HG02623 (cell line): ENCODE measurements at regions not wholly inside any gene's neighbourhood (a gene's known extent, or its start where the extent isn't known, plus 50 kb on each side); places are given as distances from the start of the nearest gene placed in this dataset.
"Not testable (repeated sequence)": the region's sequence is repeated elsewhere in the genome, so short reads cannot be mapped to it uniquely, and the experiment has no call there.

Source experiments
- ATAC-seq: cut with Tn5 transposase; IDR thresholded peaks from one replicate; pipeline ENCODE4 v1.9.1; 2021; ENCODE audit warnings: moderate library complexity; ENCODE audit not compliant: unreplicated experiment

DNA sequence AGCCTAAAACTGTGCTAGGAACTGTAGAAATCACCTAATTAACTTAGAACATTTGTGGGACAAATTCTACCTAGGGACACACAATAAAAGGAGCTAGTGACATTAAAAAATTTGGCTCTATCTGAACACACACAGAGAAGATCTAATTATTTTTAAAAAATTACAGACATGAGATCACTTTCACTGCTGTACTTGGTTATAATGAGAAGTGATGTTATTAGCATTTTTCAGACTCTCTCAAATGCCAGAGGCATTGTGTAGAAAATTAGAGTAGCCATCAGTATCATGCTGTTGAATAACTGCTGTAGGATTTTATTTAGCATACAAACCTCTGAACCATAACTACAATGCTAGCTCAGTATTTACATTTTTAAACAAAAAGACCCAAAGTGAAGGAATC lies 109.1 kb upstream of the ANK2 start:
- ATAC-seq = no peak

GRCh38 chr4:112942077-112942476 lies 107.4 kb upstream of the ANK2 start:
- ATAC-seq = no peak

DNA sequence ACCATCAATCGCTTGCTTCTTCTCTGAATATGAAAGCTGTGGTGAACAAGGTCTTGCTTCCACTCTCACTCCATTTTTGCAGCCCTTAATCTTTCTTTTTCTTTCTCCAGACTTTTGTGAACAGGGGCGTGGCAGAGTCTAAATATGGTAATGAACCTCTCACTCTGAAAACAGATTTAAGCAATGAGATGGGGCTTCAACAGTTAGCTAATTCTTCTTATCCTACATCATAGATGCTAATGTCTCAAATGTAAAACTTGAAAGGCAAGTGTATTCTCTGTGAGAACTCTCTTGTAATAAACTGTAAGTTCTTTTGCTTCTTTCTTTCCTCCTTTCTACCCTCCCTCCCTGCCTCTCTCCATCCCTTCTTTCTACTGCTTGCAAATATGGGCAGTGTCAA lies 106.5 kb upstream of the ANK2 start:
- no peak for ATAC-seq

GRCh38 chr4:112944006-112944405 lies 105.4 kb upstream of the ANK2 start:
- no peak for ATAC-seq

GRCh38 chr4:112946127-112946526 lies 103.3 kb upstream of the ANK2 start:
- ATAC-seq = no peak

DNA sequence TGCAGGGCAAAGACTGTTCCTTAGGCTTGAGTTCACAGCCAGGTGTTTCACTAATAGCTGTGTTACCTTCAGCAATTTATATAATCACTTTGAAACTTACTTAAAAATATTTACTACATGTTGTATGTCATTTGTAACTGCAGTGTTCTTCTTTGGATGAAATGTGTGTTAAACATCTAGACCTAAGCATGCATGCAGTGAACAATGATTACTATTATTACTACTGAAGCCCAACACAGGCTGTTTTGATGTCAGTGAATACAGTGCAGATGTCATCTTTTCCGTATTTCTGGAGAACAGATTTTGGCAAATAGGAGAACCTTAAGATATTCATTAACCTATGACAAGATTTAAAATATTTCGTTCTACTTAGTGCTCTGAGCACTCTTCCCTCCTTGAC lies 101.8 kb upstream of the ANK2 start:
- ATAC-seq = no peak

DNA sequence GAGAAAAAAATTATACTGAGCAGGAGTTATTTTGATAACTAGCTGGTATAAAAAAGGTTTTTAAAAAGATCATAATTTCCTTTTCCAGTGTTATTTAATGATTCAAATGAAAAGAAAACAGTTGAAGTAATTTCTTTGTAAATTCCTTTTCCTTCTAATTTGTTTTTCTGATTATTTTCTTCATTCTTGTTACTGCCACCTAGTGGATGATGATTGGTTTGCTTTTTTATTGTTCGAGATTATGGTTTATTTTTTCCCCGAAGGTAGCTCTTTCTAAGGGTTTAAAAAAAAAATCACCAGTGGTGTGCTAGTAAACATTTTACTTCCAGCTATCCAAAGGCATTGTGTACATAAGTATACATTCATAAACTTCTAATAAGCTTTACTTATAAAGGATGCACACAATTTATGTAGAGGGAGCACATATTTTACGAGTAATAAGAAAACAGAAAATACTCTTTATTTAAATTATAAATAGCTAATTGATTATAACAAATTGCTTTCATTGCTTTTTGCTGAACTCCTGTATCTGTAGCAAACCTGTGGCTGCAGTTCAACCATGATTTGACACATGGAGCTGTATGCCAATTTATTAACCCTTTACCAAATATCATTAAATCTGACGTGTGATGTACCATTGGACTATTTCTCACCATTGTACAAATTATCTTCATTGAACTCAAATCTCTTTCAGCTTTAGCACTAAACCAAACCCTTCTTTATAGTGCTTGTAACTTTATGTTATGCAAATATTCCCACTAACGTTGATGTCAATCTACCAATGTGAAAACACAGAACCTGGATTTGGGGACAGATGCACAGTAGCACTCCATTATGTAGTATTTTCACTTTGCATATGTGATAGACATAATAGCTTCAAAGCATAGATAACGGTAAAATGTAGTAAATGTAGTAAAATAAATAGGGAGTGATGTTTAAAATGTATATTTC lies 97.8 kb upstream of the ANK2 start:
- no peak for ATAC-seq

- ATAC-seq = no peak
These were observed 97.1 kb upstream of the ANK2 start for GRCh38 chr4:112952313-112952700.

- no peak for ATAC-seq
These were observed 96.2 kb upstream of the ANK2 start for GRCh38 chr4:112953262-112953661.

DNA sequence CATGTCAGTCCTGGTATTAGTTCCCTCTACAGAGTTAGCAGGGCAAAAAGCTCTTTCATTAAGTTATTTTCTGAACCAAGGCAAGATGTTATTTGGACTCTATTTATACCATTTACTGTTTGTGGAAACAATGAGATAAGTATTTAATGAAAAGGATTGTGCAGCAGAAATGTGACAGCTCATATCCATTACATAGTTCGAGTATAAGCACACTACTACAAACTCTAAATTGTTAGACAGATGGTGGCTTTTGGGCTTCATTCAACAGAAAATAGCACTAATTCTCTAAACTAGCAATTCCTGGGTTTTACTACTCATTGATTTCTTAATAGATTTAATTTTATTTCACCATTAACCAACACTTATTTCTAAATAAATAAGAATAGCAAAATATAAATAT lies 95.2 kb upstream of the ANK2 start:
- ATAC-seq = no peak

DNA sequence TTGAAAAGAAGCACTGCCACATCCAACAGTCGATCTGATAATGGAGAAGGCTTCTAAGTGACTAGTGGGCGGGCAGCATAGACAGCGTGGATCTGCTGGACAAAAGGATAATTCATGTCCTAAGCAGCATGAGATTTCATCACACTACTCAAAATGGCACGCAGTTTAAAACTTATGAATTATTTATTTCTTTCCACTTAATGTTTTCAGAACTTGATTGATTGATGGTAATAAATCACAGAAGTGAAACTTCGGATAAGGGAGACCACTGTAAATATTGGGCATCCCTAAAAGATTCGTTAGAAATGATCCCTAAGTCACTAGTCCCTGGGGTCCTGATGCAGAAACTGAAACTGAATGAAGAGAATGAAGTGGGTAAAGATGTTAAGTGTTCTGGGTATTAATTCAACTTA lies 93.0 kb upstream of the ANK2 start:
- ATAC-seq = no peak

DNA sequence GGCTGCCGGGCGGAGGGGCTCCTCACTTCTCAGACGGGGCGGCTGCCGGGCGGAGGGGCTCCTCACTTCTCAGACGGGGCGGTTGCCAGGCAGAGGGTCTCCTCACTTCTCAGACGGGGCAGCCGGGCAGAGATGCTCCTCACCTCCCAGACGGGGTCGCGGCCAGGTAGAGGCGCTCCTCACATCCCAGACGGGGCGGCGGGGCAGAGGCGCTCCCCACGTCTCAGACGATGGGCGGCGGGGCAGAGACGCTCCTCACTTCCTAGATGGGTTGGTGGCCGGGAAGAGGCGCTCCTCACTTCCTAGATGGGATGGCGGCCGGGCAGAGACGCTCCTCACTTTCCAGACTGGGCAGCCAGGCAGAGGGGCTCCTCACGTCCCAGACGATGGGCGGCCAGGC lies 91.7 kb upstream of the ANK2 start:
- ATAC-seq = not testable (repeated sequence)

GRCh38 chr4:112966701-112967488 lies 82.6 kb upstream of the ANK2 start:
- ATAC-seq = no peak

GRCh38 chr4:112968451-112969159 lies 80.8 kb upstream of the ANK2 start:
- no peak for ATAC-seq

GRCh38 chr4:112970903-112971302 lies 78.5 kb upstream of the ANK2 start:
- no peak for ATAC-seq

- ATAC-seq = no peak
These were observed 75.7 kb upstream of the ANK2 start for GRCh38 chr4:112973750-112974251.

DNA sequence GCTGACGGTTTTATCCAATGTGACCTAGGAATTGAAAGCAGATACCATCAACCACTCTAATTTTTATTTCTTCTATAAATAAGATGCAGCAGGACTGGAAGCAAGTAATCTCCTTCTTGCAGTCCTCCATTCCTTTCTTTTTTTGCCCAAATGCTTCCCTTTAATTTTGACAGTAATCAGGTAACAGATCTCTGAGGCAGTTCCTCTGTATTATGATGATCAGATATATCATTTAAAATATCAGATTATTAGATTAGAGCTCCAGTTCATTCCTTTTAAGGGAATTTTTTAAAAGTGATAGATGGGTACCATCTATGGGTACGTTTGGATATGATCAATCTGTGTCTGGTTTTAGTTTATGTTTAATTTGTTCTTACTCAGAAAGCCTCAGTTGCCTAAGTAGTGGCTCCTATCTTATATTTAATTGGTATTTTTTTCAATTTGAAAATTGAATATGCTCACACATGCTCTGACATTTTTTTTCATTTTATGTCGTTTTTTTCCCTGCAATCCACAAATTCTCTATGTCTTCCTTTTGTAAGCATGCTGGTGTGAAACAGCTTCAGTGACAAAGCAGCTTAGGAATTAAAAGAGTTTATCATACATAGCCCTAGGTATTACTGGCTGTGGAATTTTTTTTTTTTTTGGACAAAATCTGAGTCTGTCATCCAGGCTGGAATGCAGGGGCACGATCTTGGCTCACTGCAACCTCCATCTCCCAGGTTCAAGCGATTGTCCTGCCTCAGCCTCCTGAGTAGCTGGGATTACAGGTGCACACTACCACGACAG lies 73.7 kb upstream of the ANK2 start:
- no peak for ATAC-seq

- no peak for ATAC-seq
These were observed 70.6 kb upstream of the ANK2 start for GRCh38 chr4:112978691-112979472.

DNA sequence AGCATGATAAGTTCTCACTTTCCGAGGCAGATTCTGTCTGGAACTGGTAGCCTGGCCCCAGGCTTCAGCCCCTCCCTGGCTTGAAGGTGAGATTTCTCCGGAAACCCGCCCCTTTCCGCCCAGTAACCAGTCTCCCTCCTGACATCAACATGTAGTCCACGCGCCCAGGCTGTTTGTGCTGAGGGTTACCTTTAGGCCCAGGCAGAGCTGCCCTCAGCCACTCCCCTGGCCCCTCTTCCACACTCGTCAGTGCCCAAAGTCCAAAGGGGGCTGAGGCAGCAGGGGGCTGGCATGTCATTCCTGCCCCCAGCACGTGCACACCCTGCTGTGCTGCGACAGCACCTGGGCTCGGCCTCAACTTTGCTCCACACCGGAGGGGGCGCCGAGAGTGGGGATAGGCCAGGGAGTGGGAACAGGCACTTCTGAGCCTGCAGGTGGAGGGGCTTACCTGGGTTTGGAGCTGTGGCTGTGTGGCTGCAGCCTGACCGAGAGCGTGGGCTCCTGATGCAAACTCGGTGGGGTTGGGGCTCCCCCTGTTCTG lies 69.5 kb upstream of the ANK2 start:
- no peak for ATAC-seq
